ENCODE measurements at regions not wholly inside any gene's neighbourhood (a gene's known extent, or its start where the extent isn't known, plus 50 kb on each side); places are given as distances from the start of the nearest gene placed in this dataset.

GRCh38 chr1:209218113-209218512 is 365.4 kb upstream of the CAMK1G start:
- TF ChIP-seq CTCF (IDR thresholded peaks at IDR 0.05), result no peak
- no peak for TF ChIP-seq POLR2AphosphoS5 (IDR thresholded peaks at IDR 0.05)
- TF ChIP-seq EP300 (IDR thresholded peaks at IDR 0.05), result no peak
- no peak for TF ChIP-seq POLR2A (IDR thresholded peaks at IDR 0.05)
